ENCODE measurements at regions not wholly inside any gene's neighbourhood (a gene's known extent, or its start where the extent isn't known, plus 50 kb on each side); places are given as distances from the start of the nearest gene placed in this dataset.

DNA sequence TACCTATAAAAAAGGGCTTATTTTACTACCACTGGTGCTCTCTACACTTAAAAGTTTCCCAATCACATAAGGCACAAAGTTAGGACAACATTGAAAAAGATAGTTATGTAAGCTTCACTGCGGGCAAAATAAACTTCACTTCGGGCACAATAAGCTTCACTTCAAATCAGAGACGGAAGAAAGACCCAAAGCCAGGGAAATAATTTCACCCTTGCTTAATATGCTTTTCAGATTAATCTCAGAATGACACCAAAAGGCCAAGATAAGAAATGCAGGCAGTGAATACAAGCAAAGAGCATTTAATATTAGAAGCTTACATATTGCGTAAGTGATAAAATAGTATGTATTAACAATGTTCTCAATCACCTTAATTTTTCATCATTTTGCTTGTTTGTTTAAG, 444.2 kb downstream of the SETD4 start:
- H3K27me3 ChIP-seq = no peaks in the 10 kb centered on the region
- TF ChIP-seq CTCF (IDR thresholded peaks at IDR 0.05) (peak in 1 of 2 donors; percentile 22), POLR2AphosphoS5 (IDR thresholded peaks at IDR 0.05) (no peak)
- DNase-seq (ENCODE audit: low spot score in 2 of 2) = no peak
- no peak overlapping the region for H3K4me3 ChIP-seq
- no peaks in the 10 kb centered on the region for H3K36me3 ChIP-seq
- H3K9me3 ChIP-seq = no peaks in the 10 kb centered on the region
- H3K27ac ChIP-seq = no peak overlapping the region
- H3K4me1 ChIP-seq = no peaks in the 10 kb centered on the region
- 28% methylated on average over 4 of the region's 4 CpGs for WGBS

DNA sequence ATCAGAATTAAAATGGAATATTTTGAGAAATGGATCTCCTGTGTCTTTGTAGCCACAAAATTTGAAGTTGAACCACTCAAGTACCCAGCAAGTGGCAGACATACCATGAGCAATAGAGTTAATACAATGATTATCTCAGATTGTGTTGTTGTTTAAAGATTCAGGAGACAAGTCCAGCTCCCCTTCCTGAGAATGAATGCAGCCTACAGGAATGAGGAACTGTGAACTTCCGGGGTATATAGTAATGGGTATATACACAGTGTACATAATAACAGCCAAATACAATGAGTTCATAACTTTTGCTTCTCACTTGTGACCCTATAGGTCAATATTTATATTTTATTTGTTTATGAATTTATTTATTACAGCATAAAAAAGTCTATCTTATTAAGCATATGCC, 445.0 kb downstream of the SETD4 start:
- Histone ChIP-seq H3K27me3 (no peaks in the 10 kb centered on the region), H3K4me3 (no peak overlapping the region), H3K4me1 (no peaks in the 10 kb centered on the region), H3K27ac (no peak overlapping the region), H3K36me3 (no peaks in the 10 kb centered on the region), H3K9me3 (no peaks in the 10 kb centered on the region)
- no peak for DNase-seq (ENCODE audit: low spot score in 2 of 2)
- TF ChIP-seq POLR2A (IDR thresholded peaks at IDR 0.05) (no peak), POLR2AphosphoS5 (IDR thresholded peaks at IDR 0.05) (no peak)
- WGBS = 84% methylated on average over 1 of the region's 1 CpG

- no peak for TF ChIP-seq CTCF (IDR thresholded peaks at IDR 0.05)
- TF ChIP-seq EP300 (IDR thresholded peaks at IDR 0.05) = no peak
- no peak for TF ChIP-seq POLR2A (IDR thresholded peaks at IDR 0.05)
- TF ChIP-seq POLR2AphosphoS5 (IDR thresholded peaks at IDR 0.05) = no peak
Observed at GRCh38 chr21:35614396-35614921, 445.9 kb downstream of the SETD4 start.

GRCh38 chr21:35611708-35612132, 448.6 kb downstream of the SETD4 start:
- Histone ChIP-seq H3K27ac (no peak overlapping the region), H3K9me3 (no peaks in the 10 kb centered on the region), H3K4me3 (no peak overlapping the region), H3K36me3 (no peaks in the 10 kb centered on the region), H3K4me1 (no peaks in the 10 kb centered on the region), H3K27me3 (no peaks in the 10 kb centered on the region)
- 64% methylated on average over 2 of the region's 2 CpGs for WGBS
- DNase-seq (ENCODE audit: low spot score in 2 of 2) = no peak
- TF ChIP-seq EP300 (IDR thresholded peaks at IDR 0.05) = no peak
- no peak for TF ChIP-seq POLR2AphosphoS5 (IDR thresholded peaks at IDR 0.05)
- no peak for TF ChIP-seq POLR2A (IDR thresholded peaks at IDR 0.05)
- no peak for TF ChIP-seq CTCF (IDR thresholded peaks at IDR 0.05)

More at GRCh38 chr21:35614396-35614921, 445.9 kb downstream of the SETD4 start:
- H3K9me3 ChIP-seq = no peaks in the 10 kb centered on the region
- no peak for DNase-seq (ENCODE audit: low spot score in 2 of 2)
- H3K27me3 ChIP-seq = no peaks in the 10 kb centered on the region
- no peak overlapping the region for H3K27ac ChIP-seq
- no peak overlapping the region for H3K4me3 ChIP-seq
- no peaks in the 10 kb centered on the region for H3K36me3 ChIP-seq
- WGBS = 85% methylated on average over 4 of the region's 4 CpGs
- no peaks in the 10 kb centered on the region for H3K4me1 ChIP-seq

DNA sequence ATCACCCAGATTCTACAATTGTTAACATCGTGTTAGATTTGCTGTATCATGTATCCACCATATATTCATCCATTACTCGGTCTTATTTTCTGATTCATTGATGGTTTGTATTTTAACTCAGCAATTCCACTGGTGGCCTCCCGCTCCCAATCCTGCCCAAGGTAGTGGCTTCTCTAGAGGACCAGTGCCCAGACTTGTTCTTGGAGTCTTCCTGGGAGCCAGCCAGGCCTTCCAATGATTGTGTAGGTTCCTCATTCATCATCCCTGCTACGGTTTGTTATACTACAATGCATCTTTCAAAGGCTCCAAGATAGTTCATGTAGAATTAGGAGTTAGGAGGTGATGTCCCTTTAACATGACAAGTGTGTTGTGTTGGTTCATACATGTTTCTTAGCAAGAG, 451.1 kb downstream of the SETD4 start:
- Histone ChIP-seq H3K27me3 (no peaks in the 10 kb centered on the region), H3K36me3 (no peaks in the 10 kb centered on the region), H3K27ac (no peak overlapping the region), H3K4me3 (no peak overlapping the region), H3K4me1 (no peaks in the 10 kb centered on the region), H3K9me3 (no peaks in the 10 kb centered on the region)
- DNase-seq (ENCODE audit: low spot score in 2 of 2) = no peak
- no peak for TF ChIP-seq POLR2A (IDR thresholded peaks at IDR 0.05)
- TF ChIP-seq POLR2AphosphoS5 (IDR thresholded peaks at IDR 0.05) = no peak
- no peak for TF ChIP-seq CTCF (IDR thresholded peaks at IDR 0.05)
- TF ChIP-seq EP300 (IDR thresholded peaks at IDR 0.05) = no peak
- WGBS = 73% methylated on average over 4 of the region's 4 CpGs

DNA sequence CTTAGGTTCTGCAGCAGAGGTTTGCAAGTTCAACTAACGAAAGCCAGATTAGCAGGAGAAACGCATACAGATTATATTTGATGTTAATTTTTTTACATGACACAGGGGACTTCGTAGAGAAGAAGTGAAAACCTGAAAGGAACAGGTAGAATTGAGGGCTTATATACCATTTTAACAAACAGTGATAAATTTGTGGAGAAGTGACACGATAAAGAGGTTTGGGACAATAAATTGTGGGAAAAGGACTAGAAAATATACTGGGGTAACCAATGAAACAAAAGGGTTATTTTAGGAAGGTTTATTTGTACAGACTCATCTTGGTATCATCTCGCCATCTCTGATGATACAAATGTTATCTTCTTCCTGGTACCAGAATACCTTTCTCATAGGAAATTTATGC, 452.9 kb downstream of the SETD4 start:
- TF ChIP-seq CTCF (IDR thresholded peaks at IDR 0.05) (no peak), POLR2A (IDR thresholded peaks at IDR 0.05) (no peak), POLR2AphosphoS5 (IDR thresholded peaks at IDR 0.05) (no peak), EP300 (IDR thresholded peaks at IDR 0.05) (no peak)
- WGBS = 91% methylated on average over 5 of the region's 5 CpGs
- no peak overlapping the region for H3K4me3 ChIP-seq
- no peaks in the 10 kb centered on the region for H3K4me1 ChIP-seq
- DNase-seq (ENCODE audit: low spot score in 2 of 2) = no peak
- H3K36me3 ChIP-seq = no peaks in the 10 kb centered on the region
- no peaks in the 10 kb centered on the region for H3K9me3 ChIP-seq
- no peak overlapping the region for H3K27ac ChIP-seq
- H3K27me3 ChIP-seq = no peaks in the 10 kb centered on the region

Data from suprapubic skin (tissue), 4 donors.